NCI-H526 (cell line): ENCODE measurements at regions not wholly inside any gene's neighbourhood (a gene's known extent, or its start where the extent isn't known, plus 50 kb on each side); places are given as distances from the start of the nearest gene placed in this dataset.
"Not testable (repeated sequence)": the region's sequence is repeated elsewhere in the genome, so short reads cannot be mapped to it uniquely, and the experiment has no call there.

Experiments
- DNase-seq, 2 experiments: peaks; one replicate each; lab custom pipeline; 2025; lab: John Stamatoyannopoulos, UW

- no peak for DNase-seq
Observed at GRCh38 chr1:168420177-168420576, 123.6 kb downstream of the XCL2 start.

GRCh38 chr1:168419736-168420135 is 124.1 kb downstream of the XCL2 start:
- no peak for DNase-seq

GRCh38 chr1:168416220-168416619 is 127.6 kb downstream of the XCL2 start:
- no peak for DNase-seq

GRCh38 chr1:168414914-168415313 is 128.9 kb downstream of the XCL2 start:
- no peak for DNase-seq

GRCh38 chr1:168410464-168410863 is 129.8 kb downstream of the TBX19 start:
- no peak for DNase-seq

GRCh38 chr1:168408884-168409283 is 128.2 kb downstream of the TBX19 start:
- no peak for DNase-seq

GRCh38 chr1:168408539-168408865 is 127.8 kb downstream of the TBX19 start:
- DNase-seq, result no peak

- DNase-seq, result no peak
Observed at GRCh38 chr1:168407832-168408538, 127.3 kb downstream of the TBX19 start.

GRCh38 chr1:168405906-168406549 is 125.4 kb downstream of the TBX19 start:
- no peak for DNase-seq

GRCh38 chr1:168403140-168403539 is 122.5 kb downstream of the TBX19 start:
- no peak for DNase-seq

- DNase-seq, result not testable (repeated sequence)
Observed at GRCh38 chr1:168402466-168402865, 121.8 kb downstream of the TBX19 start.

- no peak for DNase-seq
Observed at GRCh38 chr1:168401341-168401740, 120.7 kb downstream of the TBX19 start.

GRCh38 chr1:168400139-168400538 is 119.5 kb downstream of the TBX19 start:
- no peak for DNase-seq

GRCh38 chr1:168397806-168398205 is 117.1 kb downstream of the TBX19 start:
- DNase-seq, result no peak

GRCh38 chr1:168396940-168397684 is 116.4 kb downstream of the TBX19 start:
- no peak for DNase-seq

- no peak for DNase-seq
Observed at GRCh38 chr1:168396508-168396907, 115.8 kb downstream of the TBX19 start.

- no peak for DNase-seq
Observed at GRCh38 chr1:168394858-168395257, 114.2 kb downstream of the TBX19 start.

- DNase-seq, result no peak
Observed at GRCh38 chr1:168392958-168393549, 112.4 kb downstream of the TBX19 start.

- no peak for DNase-seq
Observed at GRCh38 chr1:168391851-168392681, 111.4 kb downstream of the TBX19 start.

GRCh38 chr1:168390271-168390670 is 109.6 kb downstream of the TBX19 start:
- no peak for DNase-seq

- DNase-seq, result no peak
Observed at GRCh38 chr1:168387781-168388760, 107.4 kb downstream of the TBX19 start.
